NCI-H2081 treated with DMSO at 0.1 percent for 48 hours (cell line): ENCODE measurements at regions not wholly inside any gene's neighbourhood (a gene's known extent, or its start where the extent isn't known, plus 50 kb on each side); places are given as distances from the start of the nearest gene placed in this dataset.

Experiments
- DNase-seq: peaks from one replicate; lab custom pipeline; 2025; lab: John Stamatoyannopoulos, UW

DNA sequence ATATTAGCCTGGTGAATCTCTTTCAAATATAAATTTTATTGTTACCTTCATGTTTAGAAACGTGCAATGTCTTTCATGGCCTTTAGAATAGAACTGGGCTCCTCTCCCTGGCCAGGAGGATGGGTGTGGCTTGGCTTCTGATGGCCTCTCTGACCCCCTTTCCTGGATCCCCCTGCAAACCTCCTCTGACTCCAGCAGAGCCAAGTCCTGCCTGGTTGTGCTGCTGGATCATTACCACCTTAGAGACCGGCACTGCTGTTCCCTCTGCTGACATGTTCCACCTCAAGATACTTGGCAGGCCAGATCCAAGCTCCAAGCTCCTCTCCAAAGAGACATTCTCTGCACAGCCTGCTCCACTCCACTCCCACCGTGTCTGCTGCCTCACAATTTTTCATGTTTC, 823.8 kb upstream of the HS6ST1 start:
- no peak for DNase-seq

DNA sequence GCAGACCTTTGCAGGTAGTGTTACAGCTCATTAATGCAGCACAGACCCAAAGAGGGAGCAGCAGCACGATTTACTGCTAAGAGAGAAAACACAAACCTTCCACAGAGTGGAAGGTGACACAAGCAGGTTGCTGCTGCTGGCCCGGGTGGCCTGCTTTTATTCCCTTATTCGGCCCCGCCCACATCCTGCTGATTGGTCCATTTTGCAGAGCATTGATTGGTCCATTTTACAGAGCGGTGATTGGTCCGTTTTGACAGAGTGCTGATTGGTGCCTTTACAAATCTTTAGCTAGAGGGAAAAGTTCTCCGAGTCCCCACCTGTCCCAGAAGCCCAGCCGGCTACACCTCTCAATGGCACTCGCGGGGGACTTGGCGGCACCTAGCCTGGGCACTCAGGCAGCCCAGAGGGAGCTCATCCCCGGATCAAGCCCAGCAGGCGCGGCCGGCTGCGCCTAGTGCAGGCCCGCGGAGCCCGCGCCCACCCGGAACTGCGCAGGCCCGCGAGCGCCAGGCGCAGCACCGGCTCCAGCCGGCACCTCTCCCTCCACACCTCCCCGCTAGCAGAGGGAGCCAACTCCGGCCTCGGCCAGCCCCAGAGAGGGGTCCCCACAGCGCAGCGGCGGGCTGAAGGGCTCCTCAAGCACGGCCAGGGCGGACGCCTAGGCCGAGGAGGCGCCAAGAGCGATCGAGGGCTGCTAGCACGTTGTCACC, 825.6 kb upstream of the HS6ST1 start:
- no peak for DNase-seq

DNA sequence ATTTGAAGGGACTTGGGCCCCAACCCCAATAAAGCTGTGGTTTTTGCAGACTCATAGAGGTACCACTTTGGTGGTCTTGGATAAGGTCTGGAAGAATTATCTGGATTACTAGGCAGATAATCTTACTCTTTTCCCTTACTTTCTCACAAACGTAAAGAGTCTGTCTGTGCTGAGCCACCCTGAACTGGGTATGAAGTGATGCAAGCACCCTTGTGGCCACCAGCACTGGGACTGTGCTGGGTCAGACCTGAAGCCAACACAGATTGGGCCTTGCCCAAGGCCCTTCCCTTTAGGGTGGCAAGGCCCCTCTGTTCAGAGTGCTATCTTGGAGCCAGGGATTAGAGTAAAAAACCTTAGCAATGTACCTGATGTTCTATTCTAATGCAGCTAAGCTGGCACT, 827.0 kb upstream of the RAB6C start:
- no peak for DNase-seq

DNA sequence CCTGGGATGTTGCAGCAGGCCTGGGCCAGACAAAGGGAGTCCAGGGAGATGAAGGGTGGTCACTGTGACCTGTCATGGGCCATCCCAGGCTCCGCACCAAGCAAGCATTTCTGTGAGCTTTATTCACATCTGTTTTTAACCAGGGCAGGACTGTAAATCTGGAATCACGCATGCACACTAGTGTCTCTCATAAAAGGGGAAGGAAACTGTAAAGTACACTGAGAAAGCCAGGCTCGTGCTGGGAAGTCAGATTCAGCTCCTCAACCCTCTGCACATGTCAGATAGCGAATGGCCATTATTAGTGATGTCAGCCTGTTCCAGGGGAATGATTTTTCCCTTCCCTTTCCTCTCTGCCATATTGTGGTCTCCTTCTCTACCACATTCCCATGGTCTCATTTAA, 818.6 kb upstream of the RAB6C start:
- DNase-seq = no peak

DNA sequence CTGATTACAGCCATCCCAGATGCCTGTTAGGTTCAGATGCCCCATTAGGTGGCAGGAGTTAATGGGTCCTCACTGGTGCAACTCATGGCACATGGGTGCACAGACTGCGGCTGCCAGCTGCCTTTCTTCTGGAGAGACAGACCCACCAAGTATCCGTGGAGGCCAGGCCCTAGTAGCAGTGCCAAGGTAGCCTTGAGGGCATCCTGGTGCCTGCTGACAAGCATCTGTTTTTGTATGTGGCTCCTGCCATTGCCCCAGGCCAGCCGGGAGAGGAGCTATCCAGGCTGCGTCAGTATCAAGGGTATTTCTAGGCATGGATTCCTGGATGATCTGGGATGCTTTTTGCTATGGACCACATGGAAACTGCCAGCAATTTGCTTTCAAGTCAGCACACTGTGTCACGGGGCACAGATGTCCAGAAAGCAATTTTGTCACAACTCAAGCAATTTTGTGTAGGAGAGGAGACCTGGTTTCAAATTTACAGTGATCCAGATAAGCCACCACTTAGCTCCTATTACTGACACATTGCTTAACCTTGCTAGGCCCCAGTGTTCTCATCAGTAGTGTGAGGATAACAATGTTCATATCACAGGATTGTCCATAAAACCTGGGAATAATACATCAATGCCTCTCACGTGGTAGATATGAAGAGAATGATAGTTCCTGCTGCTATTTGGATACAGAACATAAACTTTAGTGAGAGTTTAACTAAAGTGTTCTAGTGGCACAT, 815.1 kb upstream of the RAB6C start:
- DNase-seq = no peak

DNA sequence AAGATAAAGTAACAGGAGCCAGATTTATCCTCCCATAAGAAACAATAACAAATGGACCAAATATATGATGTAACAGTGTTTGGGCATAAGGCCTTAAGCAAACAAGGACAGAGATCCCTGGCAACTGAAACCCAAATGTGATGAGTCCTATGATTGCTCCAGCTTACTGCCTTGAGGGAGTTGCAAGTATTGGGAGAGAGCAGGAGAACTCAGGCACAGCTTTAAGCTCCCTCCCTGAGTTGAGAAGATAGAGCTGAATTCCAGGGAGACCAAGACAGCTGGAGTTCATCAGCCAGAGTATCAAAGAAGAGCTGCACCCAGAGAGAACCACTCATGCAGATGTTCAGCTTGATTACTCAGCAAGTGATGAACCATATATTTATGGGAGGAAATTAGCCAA, 814.5 kb upstream of the RAB6C start:
- no peak for DNase-seq

DNA sequence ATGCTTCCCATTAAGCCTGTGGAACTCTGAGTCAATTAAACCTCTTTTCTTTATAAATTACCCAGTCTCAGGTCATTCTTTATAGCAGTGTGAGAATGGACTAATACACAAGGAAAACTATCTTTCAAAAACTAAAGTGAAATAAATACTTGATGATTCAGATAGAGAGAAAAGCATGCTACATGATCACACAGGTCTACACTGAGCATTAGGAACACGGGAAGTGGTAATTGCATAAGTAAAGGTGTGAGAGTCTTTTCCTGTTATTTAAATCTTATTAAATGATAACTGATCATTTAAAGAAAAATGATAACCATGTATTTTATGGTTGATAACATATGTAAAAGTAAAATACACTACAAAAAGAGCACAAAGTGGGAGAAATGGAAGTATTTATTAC, 812.0 kb upstream of the RAB6C start:
- DNase-seq = no peak

DNA sequence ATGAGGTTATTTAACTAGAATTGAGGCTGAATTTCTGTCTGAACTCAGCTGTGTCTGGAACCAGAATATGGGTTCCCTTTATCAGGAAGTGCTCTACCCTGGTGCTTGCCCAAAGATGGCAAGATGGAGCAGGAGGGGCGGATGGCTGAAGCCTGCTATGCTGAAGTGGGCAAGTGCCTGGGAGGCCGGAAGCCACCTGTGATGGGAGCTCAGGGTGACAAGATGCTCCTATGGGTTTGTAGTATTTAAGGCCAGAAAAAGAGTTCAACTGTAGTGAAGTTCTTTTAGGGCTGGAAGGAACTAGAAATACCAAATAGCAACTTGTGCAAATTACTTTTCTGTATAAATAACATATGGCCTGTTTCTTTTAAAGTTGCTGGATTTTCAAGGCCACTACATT, 808.9 kb upstream of the RAB6C start:
- no peak for DNase-seq

DNA sequence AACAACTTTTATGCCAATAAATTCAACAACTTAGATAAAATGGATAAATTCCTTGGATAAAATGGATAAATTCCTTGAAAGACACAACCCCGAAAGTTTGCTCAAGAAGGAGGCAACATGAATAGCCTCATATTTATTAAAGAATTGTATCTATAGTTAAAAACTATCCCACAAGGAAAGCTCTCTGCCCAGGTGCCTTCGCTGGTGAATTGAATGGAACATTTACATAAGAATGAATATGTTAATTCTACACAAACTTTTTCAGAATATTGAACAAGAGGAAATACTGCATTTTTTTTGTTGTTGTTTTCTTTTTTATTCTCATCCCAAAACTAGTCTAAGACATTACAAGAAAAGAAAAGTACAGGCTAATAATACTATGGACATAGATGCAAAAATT, 805.3 kb upstream of the RAB6C start:
- DNase-seq = no peak

DNA sequence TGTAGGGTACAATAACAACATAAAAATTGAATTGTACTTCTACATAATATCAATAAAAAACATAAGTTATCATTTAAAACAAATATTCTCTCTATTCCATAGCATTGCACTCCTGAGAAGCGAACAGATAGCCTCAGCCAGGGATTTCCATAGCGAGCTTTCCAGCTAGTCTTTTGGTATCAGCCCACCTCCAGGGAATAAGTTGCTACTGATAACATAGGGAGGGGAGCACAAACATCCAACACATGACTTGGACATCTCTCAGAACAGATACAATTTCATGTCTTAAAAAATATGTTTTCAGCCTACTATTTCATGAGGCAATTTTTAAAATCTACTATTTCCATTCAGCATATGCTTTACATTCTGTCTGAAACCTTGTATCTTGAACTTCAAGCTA, 804.4 kb upstream of the RAB6C start:
- DNase-seq = no peak

DNA sequence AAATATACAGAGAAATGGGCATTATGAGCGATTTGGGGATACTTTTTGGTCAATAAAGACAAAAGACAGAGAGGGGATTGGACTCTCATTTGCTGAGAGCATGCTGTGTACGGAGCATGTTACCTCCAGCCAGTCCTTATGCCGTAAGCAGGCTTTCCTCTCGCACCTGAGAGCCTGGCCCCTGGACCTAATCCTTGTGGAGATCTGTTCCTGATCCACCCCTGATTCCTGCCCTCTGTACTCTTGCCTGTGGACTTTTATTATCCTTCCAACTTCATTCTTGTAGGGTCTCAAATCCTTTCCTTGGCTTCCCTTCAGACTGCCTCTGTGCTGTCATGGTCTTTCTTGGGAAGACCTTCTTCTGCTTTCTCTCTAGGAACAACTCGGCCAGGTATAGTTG, 803.1 kb upstream of the RAB6C start:
- DNase-seq = no peak

DNA sequence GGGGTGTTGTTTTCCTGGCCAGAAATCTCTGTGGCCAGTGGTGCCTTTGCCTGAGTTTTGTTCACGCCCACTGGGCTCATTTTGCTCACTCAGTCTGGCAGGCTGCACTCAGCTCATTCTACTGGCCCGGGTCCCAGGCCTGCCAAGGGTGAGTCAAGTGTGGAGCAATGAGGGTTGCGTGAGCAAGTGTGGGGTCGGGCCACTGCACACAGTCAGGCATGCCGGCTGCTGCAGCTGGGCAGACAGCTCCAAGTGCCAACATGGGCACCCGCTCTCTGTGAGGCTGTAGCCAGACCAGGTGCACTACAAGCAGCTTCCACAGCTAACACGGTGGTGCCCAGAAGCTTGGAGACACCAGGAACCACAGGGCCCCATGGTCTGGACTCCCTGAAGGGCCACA, 801.1 kb upstream of the RAB6C start:
- DNase-seq = no peak

DNA sequence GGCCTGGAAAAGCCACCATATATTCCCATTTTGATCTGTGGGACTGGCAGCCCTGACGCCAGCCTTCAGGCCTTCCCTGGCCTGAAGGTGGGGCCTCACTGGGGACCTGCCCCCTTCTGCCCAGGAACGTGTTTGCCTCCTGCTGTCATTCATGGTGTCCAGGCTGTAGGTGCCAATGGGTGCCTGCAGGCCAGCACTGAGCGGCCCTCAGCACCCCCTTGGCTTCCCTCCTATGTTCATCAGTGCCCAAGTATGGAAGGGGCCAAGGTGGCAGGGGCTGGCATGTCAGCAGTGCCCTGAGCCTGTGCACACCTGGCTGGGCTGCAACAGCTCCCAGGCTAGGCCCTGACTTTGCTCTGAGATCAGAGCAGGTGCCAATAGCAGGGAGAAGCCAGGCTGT, 800.3 kb upstream of the RAB6C start:
- DNase-seq = no peak

DNA sequence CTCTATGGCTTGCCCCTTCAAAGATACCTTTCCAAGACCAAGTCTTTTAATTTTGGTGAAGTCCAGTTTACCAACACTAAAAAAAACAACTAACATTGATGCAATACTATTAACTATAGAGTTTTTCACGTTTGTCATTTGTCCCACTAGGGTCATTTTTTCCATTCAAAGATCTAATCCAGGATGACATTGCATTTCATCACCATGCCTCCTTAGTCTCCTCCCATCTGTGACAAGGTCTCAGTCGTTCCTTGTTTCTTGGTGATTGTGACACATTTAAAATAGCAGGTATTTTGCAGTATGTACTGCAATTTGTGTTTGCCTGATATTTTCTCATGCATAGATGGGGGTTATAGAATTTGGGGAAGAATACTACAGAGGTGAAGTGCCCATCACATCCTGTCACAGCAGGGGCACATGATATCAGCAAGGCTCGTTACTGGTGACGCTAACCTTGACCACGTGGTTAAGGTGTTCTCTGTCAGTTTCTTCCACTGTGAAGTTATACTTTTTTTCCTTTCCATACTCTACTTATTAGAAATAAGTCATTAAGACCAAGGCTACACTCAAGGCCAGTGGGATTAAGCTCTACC, 799.2 kb upstream of the RAB6C start:
- DNase-seq = no peak

DNA sequence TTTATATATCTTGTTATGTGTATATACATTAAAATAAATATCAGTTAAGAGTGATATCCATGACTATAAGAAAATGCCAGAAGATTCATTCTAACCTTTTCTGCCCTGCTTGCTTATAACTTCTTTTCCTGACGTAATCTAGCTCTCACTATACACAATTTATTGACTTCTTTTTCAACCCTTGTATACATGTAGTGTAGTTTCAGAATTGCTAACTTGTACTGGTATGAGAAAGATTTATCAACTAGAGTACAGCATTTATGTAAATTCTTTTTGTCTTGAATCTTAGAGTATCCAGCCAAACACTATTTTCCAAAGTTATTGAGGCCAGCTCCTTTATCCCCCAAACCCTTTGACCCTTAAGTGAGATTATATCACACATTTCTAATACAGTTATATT, 798.0 kb upstream of the RAB6C start:
- DNase-seq = no peak

DNA sequence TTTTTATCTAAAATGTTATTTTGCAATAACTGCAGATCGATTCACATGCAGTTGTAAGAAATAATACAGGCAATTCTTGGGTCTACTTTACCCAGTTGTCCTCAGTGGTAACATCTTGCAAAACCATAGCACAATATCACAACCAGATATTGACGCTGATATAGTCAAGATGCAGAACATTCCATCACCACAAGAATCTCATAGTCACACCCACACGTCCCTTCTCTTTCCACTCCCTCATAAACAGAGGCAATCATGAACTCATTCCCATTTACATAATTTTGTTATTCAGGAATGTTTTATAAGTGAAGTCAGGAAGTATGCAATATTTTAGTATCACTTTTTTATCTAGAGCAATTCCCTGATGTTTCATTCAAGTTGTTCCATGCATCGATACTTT, 797.5 kb upstream of the RAB6C start:
- DNase-seq = no peak

DNA sequence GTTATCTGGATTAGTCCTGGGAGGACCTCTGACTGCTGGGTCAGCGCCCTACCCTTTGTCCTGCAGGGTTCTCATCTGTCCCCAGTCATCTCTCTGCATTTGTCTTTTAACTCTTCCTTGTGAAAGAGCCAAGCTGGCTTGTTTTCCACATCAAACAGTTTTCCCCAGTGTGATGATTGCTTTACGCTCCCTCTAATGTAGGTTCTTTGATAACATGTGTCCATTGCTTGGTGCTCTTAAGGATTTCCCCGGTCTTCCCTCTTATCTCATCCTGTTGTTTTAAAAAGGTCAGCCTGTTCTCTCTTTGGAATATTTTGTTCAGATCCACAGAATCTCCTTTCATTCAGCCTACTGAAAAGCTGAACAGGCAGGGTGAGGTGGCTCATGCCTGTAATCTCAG, 792.1 kb upstream of the RAB6C start:
- no peak for DNase-seq

DNA sequence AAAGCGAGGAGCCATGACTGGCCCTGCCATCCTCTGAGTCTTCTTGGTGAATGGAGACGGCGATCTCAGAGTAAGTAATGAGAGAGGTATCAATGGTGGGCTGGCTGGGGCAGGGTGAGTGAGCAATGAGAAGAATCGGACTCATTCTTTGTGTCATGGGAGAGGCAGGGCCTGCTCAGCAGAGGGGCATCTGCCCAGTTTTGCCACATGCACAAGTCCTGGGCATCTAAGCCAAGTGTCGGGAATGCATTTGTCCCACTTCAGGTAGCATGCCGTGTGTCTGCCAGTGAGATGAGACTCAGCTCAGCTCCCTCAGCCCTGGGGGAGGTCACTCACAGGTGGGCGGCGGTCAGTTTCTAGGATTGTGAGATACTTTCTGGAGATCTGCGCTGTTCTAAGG, 791.0 kb upstream of the RAB6C start:
- DNase-seq = no peak

DNA sequence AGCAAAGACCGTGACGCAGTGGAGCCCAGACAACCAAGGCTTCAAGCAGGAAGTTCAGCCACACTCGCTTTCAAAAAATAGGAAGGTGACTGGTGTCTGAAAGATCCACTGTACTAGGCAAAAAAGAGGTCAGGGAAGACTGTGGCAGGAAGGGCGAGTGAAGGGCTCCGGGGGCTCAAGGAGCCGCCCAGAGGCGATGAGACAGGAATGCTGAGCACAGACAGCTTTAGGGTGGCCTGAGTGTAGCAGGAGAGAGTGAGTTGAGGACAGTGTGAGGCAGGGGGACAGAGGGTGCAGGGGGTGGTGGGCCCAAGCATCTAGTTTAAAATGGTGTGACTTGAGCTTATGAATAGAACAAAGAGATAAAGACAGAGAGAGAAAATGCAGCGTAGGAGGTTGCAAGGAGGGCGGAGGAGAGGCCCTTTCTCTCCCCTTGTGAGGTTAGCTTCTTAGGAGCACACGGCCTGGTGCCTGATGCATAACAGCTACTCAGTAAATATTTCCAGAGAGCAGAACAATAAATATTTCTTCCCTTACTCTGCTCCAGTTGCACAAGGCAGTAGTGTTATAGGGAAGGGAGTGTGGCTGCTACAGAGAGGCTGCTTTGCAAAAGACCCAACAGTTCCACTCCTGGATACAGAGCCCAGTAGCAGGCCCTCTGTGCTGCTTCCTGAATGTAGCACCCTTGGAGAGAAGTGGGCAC, 789.7 kb upstream of the RAB6C start:
- DNase-seq = no peak

DNA sequence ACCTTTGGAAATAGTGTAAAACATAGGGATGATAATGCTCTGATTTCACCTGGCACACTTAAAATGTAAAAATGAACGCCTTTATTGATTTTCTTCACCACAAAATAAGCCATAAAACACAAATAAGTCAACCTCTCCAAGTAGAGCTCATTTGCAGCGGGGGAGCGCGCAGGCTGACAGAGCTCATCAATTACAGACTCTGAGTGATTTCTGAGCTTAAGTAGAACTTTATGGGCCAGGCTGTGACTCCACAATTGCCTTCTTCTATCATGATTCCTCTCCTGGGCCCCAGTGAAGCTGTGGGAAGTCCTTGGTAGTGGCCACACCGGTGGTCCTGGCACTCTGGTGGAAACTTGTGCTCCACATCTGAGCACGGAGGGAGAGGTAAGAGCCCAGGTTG, 789.0 kb upstream of the RAB6C start:
- DNase-seq = no peak

DNA sequence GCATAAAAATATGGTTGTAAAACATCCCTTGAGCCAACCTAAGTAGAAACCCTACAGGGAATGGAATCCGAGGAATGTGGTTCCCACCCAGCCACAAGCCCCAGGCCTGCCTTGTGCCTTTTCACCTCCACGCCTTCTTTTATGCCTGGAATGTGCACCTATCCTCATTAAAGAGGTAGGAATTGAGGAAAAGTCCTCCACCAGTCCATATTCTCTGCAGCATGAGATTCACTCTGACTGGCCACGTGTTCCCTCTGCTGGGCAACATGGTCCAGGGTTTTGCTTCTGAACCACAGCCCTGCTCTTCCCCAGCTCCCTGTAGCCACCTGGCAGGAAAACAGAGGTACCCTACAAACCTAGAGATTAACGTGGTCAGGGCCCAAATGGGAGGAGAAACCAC, 787.9 kb upstream of the RAB6C start:
- no peak for DNase-seq

DNA sequence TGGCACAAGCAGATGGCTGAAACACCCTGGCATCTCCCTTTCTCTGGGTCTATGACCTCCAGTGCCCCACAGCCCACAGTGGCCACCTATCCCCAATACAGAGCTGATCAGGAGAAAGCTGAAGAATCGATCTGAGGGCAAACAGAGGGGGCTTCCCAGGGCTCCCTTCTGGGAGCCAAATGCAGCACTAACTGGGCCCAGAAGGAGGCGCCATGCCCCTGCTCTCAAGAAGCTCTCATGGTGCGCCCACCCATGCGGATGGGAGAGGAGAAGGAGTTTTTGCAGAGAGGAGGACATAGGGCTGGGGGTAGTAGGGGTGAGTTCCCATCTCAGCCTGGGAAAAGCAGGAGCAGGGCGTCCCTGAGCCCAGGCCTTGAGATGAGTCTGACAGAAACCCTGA, 787.3 kb upstream of the RAB6C start:
- DNase-seq = no peak

DNA sequence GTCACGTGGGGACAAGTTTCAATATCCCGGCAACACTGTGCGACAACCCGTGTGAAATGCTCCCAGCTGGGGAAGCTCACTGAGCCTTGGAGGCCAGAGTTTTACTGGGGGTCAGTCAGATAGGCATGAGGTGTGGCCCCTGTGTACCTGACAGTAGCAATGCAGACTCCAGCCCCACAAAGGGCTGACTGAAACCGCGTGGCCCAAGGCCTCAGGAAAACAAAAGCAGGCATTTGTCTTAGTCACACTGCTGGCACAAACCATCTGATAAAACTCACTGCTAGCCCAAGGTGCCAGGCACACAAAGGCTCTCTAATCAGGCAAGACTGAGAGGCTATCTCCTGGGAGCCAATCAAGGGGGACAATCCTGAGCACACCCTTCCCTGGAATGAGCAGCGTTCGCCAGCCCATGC, 786.6 kb upstream of the RAB6C start:
- no peak for DNase-seq
